ENCODE measurements at regions not wholly inside any gene's neighbourhood (a gene's known extent, or its start where the extent isn't known, plus 50 kb on each side); places are given as distances from the start of the nearest gene placed in this dataset.

GRCh38 chr13:71278512-71278911 lies 588.5 kb downstream of the DACH1 start:
- TF ChIP-seq CTCF (IDR thresholded peaks at IDR 0.05): no peak
- TF ChIP-seq ZFX (IDR thresholded peaks at IDR 0.05; ENCODE audit: borderline replicate concordance): no peak
- no peak overlapping the region for H3K27ac ChIP-seq

- TF ChIP-seq CTCF (IDR thresholded peaks at IDR 0.05) (no peak), ZFX (IDR thresholded peaks at IDR 0.05; ENCODE audit: borderline replicate concordance) (no peak)
- H3K27ac ChIP-seq: no peak overlapping the region
These were observed 591.9 kb downstream of the DACH1 start for GRCh38 chr13:71274923-71275608.

GRCh38 chr13:71261256-71261655 lies 605.7 kb downstream of the DACH1 start:
- no peak for TF ChIP-seq ZFX (IDR thresholded peaks at IDR 0.05; ENCODE audit: borderline replicate concordance)
- no peak overlapping the region for H3K27ac ChIP-seq

GRCh38 chr13:71260246-71260645 lies 606.8 kb downstream of the DACH1 start:
- TF ChIP-seq ZFX (IDR thresholded peaks at IDR 0.05; ENCODE audit: borderline replicate concordance): no peak
- no peak for TF ChIP-seq CTCF (IDR thresholded peaks at IDR 0.05)
- no peak overlapping the region for H3K27ac ChIP-seq

- H3K27ac ChIP-seq: no peak overlapping the region
- TF ChIP-seq CTCF (IDR thresholded peaks at IDR 0.05): no peak
- TF ChIP-seq ZFX (IDR thresholded peaks at IDR 0.05; ENCODE audit: borderline replicate concordance): no peak
These were observed 611.4 kb downstream of the DACH1 start for GRCh38 chr13:71255633-71256032.

- TF ChIP-seq ZFX (IDR thresholded peaks at IDR 0.05; ENCODE audit: borderline replicate concordance) (no peak), CTCF (IDR thresholded peaks at IDR 0.05) (no peak)
- H3K27ac ChIP-seq: no peak overlapping the region
These were observed 612.6 kb downstream of the DACH1 start for GRCh38 chr13:71254384-71254783.

- H3K27ac ChIP-seq: no peak overlapping the region
- TF ChIP-seq ZFX (IDR thresholded peaks at IDR 0.05; ENCODE audit: borderline replicate concordance): no peak
- no peak for TF ChIP-seq CTCF (IDR thresholded peaks at IDR 0.05)
These were observed 614.8 kb downstream of the DACH1 start for GRCh38 chr13:71252184-71252704.
